ENCODE measurements at regions not wholly inside any gene's neighbourhood (a gene's known extent, or its start where the extent isn't known, plus 50 kb on each side); places are given as distances from the start of the nearest gene placed in this dataset.

GRCh38 chr13:88395804-88396203, 724.6 kb downstream of the SLITRK5 start:
- Histone ChIP-seq H3K4me3 (no peak overlapping the region), H3K4me1 (peaks cover 0 to 6% (median 0%) of the 10 kb centered on the region in 3 donors), H3K27ac (no peak overlapping the region), H3K9me3 (no peaks in the 10 kb centered on the region), H3K27me3 (no peaks in the 10 kb centered on the region), H3K36me3 (no peaks in the 10 kb centered on the region)
- no peak for TF ChIP-seq CTCF (IDR thresholded peaks at IDR 0.05)
- intact Hi-C loops (cut with DNase I) = no loop called here
- ATAC-seq = no peak
- DNase-seq = no peak
- FAIRE-seq = no peak

GRCh38 chr13:88411696-88412095, 740.5 kb downstream of the SLITRK5 start:
- H3K9me3 ChIP-seq = no peaks in the 10 kb centered on the region
- FAIRE-seq (no peak), DNase-seq (no peak), ATAC-seq (no peak)
- no peak overlapping the region for H3K27ac ChIP-seq
- intact Hi-C loops (cut with DNase I) = no loop called here
- no peaks in the 10 kb centered on the region for H3K27me3 ChIP-seq
- 64 to 70% methylated on average over 2 of the region's 2 CpGs for WGBS, 2 donors
- no peak overlapping the region for H3K4me3 ChIP-seq
- TF ChIP-seq CTCF (IDR thresholded peaks at IDR 0.05) = no peak
- no peaks in the 10 kb centered on the region for H3K4me1 ChIP-seq
- H3K36me3 ChIP-seq = no peaks in the 10 kb centered on the region

GRCh38 chr13:88417801-88418200, 746.6 kb downstream of the SLITRK5 start:
- WGBS, 2 donors = 36 to 62% methylated on average over 1 of the region's 1 CpG
- intact Hi-C loops (cut with DNase I) = no loop called here

GRCh38 chr13:88424463-88424862, 753.3 kb downstream of the SLITRK5 start:
- ATAC-seq = no peak
- intact Hi-C loops (cut with DNase I) = no loop called here

More at GRCh38 chr13:88417801-88418200, 746.6 kb downstream of the SLITRK5 start:
- no peaks in the 10 kb centered on the region for H3K36me3 ChIP-seq
- no peaks in the 10 kb centered on the region for H3K27me3 ChIP-seq
- no peaks in the 10 kb centered on the region for H3K9me3 ChIP-seq
- TF ChIP-seq CTCF (IDR thresholded peaks at IDR 0.05) = no peak
- FAIRE-seq = no peak
- no peak overlapping the region for H3K27ac ChIP-seq
- no peak for ATAC-seq
- no peak for DNase-seq
- no peak overlapping the region for H3K4me3 ChIP-seq
- H3K4me1 ChIP-seq = no peaks in the 10 kb centered on the region

GRCh38 chr13:88426661-88427060, 755.5 kb downstream of the SLITRK5 start:
- TF ChIP-seq CTCF (IDR thresholded peaks at IDR 0.05) = no peak
- ATAC-seq (no peak), DNase-seq (no peak), FAIRE-seq (no peak)
- H3K9me3 ChIP-seq = no peaks in the 10 kb centered on the region
- H3K36me3 ChIP-seq = no peaks in the 10 kb centered on the region
- H3K27me3 ChIP-seq = no peaks in the 10 kb centered on the region
- H3K27ac ChIP-seq = no peak overlapping the region
- H3K4me1 ChIP-seq = no peaks in the 10 kb centered on the region
- no peak overlapping the region for H3K4me3 ChIP-seq
- intact Hi-C loops (cut with DNase I) = no loop called here

More at GRCh38 chr13:88424463-88424862, 753.3 kb downstream of the SLITRK5 start:
- DNase-seq = no peak
- H3K4me3 ChIP-seq = no peak overlapping the region
- H3K9me3 ChIP-seq = no peaks in the 10 kb centered on the region
- FAIRE-seq = no peak
- H3K36me3 ChIP-seq = no peaks in the 10 kb centered on the region
- H3K27me3 ChIP-seq = no peaks in the 10 kb centered on the region
- no peak for TF ChIP-seq CTCF (IDR thresholded peaks at IDR 0.05)
- H3K4me1 ChIP-seq = no peaks in the 10 kb centered on the region
- no peak overlapping the region for H3K27ac ChIP-seq
